ENCODE measurements at regions not wholly inside any gene's neighbourhood (a gene's known extent, or its start where the extent isn't known, plus 50 kb on each side); places are given as distances from the start of the nearest gene placed in this dataset.

DNA sequence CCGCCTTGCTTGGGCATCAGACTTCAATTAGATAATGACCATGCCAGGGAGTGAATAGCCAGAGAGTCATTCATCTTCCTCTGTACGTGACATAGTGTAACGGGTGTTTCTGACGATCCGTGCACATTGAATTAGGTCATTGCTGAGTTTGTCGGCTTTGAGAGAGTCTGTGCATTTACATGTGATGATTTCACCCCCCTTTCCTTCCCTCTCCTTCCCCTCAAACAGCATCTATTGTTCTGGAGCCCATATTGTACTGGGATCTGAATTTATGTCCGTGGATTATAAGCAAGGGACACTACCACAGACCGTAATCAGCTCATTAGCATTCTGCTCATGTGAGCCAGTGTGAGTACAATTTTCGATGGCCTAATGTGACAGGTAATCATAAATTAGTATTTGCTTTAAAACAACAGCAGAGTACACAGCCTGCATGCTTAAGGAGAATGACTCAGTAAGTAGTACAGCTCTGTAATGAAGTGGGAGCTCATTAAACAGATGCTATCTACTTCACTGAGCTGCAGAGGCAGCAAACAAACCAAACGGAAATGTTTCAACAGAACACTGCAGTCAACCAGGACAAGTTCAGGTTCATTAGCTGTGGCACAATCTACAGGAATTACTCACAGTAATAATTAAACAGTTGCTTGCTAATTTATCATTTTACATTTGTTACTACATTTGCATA is 302.1 kb downstream of the CSNK1G3 start:
- Histone ChIP-seq H3K4me1 (ENCODE audit: control insufficient read depth, insufficient read depth, low read length) (peaks cover 35% of the 10 kb centered on the region), H3K4me3 (ENCODE audit: low read depth, low read length) (peak overlapping the region; percentile 18), H3K36me3 (ENCODE audit: control insufficient read depth in 2 of 2, insufficient read depth in 1 of 2, low read length in 2 of 2) (no peaks in the 10 kb centered on the region), H3K27ac (ENCODE audit: extremely low read depth, low read depth, low read length) (peak overlapping the region; percentile 72), H3K9me3 (ENCODE audit: control insufficient read depth, insufficient read depth, low read depth, low read length) (no peaks in the 10 kb centered on the region)
- ChIA-PET CTCF (interaction anchor here (0.6 to 0.9 kb wide), 3 partner anchors 18 to 85 kb away, joined by 3 to 4 read pairs (median 3); no protein-coding TSS in a partner anchor), POLR2A (no interaction called here)
- TF ChIP-seq ZNF24 (tag by site-specific recombination; IDR thresholded peaks at IDR 0.05) (peak; percentile 97; the same call in 1 of the 2 replicates), ZBTB1 (tag by site-specific recombination; IDR thresholded peaks at IDR 0.05) (no peak; the same call in 1 of the 2 replicates), HIC1 (tag by site-specific recombination; IDR thresholded peaks at IDR 0.05) (peak; percentile 75), KLF9 (tag by site-specific recombination; IDR thresholded peaks at IDR 0.05; ENCODE audit: low read depth) (peak; percentile 13; the same call in 1 of the 2 replicates), ZNF791 (tag by site-specific recombination; IDR thresholded peaks at IDR 0.05) (no peak), ZNF830 (tag by site-specific recombination; IDR thresholded peaks at IDR 0.05; ENCODE audit: low read depth) (no peak), ZNF169 (tag by site-specific recombination; IDR thresholded peaks at IDR 0.05) (no peak), RBAK (tag by site-specific recombination; IDR thresholded peaks at IDR 0.05) (no peak), ZNF248 (tag by site-specific recombination; IDR thresholded peaks at IDR 0.05) (no peak), ZNF76 (tag by site-specific recombination; IDR thresholded peaks at IDR 0.05; ENCODE audit: borderline replicate concordance, low read depth) (peak; percentile 48), ZNF112 (tag by site-specific recombination; IDR thresholded peaks at IDR 0.05) (no peak), GLI2 (tag by site-specific recombination; IDR thresholded peaks at IDR 0.05; ENCODE audit: borderline replicate concordance, low read depth) (peak; percentile 86), ZNF10 (tag by site-specific recombination; IDR thresholded peaks at IDR 0.05) (peak; percentile 73), REPIN1 (tag by site-specific recombination; IDR thresholded peaks at IDR 0.05; ENCODE audit: low read depth) (0 out of 2 replicates have a peak, but pooled peaks have one; percentile 58), MEIS1 (CRISPR knock-in tag; IDR thresholded peaks at IDR 0.05; ENCODE audit: borderline replicate concordance) (peak; percentile 84), ZNF768 (tag by site-specific recombination; IDR thresholded peaks at IDR 0.05) (no peak), ZNF785 (tag by site-specific recombination; IDR thresholded peaks at IDR 0.05) (no peak), ZNF610 (tag by site-specific recombination; IDR thresholded peaks at IDR 0.05; ENCODE audit: borderline replicate concordance) (no peak), ZBTB26 (tag by site-specific recombination; optimal IDR thresholded peaks at IDR 0.05) (no peak), ZNF155 (tag by site-specific recombination; IDR thresholded peaks at IDR 0.05) (no peak), KLF16 (tag by site-specific recombination; IDR thresholded peaks at IDR 0.05) (no peak), ZBTB17 (tag by site-specific recombination; IDR thresholded peaks at IDR 0.05) (peak; percentile 98), FEZF1 (tag by site-specific recombination; IDR thresholded peaks at IDR 0.05) (peak; percentile 81), ZNF26 (tag by site-specific recombination; IDR thresholded peaks at IDR 0.05) (no peak), ZNF18 (tag by site-specific recombination; IDR thresholded peaks at IDR 0.05) (peak; percentile 90), ZNF624 (tag by site-specific recombination; IDR thresholded peaks at IDR 0.05) (0 out of 2 replicates have a peak, but pooled peaks have one; percentile 28), ZNF239 (tag by site-specific recombination; IDR thresholded peaks at IDR 0.05) (no peak), IKZF3 (tag by site-specific recombination; IDR thresholded peaks at IDR 0.05) (peak; percentile 97)
- TF ChIP-seq, protein P1, sequence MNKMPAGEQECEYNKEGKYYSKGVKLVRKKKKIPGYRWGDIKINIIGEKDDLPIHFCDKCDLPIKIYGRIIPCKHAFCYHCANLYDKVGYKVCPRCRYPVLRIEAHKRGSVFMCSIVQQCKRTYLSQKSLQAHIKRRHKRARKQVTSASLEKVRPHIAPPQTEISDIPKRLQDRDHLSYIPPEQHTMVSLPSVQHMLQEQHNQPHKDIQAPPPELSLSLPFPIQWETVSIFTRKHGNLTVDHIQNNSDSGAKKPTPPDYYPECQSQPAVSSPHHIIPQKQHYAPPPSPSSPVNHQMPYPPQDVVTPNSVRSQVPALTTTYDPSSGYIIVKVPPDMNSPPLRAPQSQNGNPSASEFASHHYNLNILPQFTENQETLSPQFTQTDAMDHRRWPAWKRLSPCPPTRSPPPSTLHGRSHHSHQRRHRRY (tag by site-specific recombination; IDR thresholded peaks at IDR 0.05) = no peak
- TF ChIP-seq, protein P2, sequence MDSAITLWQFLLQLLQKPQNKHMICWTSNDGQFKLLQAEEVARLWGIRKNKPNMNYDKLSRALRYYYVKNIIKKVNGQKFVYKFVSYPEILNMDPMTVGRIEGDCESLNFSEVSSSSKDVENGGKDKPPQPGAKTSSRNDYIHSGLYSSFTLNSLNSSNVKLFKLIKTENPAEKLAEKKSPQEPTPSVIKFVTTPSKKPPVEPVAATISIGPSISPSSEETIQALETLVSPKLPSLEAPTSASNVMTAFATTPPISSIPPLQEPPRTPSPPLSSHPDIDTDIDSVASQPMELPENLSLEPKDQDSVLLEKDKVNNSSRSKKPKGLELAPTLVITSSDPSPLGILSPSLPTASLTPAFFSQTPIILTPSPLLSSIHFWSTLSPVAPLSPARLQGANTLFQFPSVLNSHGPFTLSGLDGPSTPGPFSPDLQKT (IDR thresholded peaks at IDR 0.05; ENCODE audit: borderline replicate concordance, low read depth, low read length) = no peak

All from HEK293 (cell line).